Muscle of back (tissue), 3 donors: ENCODE measurements at regions not wholly inside any gene's neighbourhood (a gene's known extent, or its start where the extent isn't known, plus 50 kb on each side); places are given as distances from the start of the nearest gene placed in this dataset.

Experiments used
- DNase-seq, 3 donors: peaks; one replicate each; pipeline versions ENCODE4 v3.0.0 to v3.0.0-alpha.2; 2013

- no peak for DNase-seq
Measured at GRCh38 chr2:175465101-175465500, 283.6 kb upstream of the ATP5MC3 start.

GRCh38 chr2:175464311-175464670 lies 282.8 kb upstream of the ATP5MC3 start:
- no peak for DNase-seq

- no peak for DNase-seq
Measured at GRCh38 chr2:175463589-175464310, 282.2 kb upstream of the ATP5MC3 start.

- no peak for DNase-seq
Measured at GRCh38 chr2:175463169-175463568, 281.7 kb upstream of the ATP5MC3 start.

- DNase-seq = no peak
Measured at GRCh38 chr2:175462246-175462645, 280.7 kb upstream of the ATP5MC3 start.

GRCh38 chr2:175461839-175462238 lies 280.3 kb upstream of the ATP5MC3 start:
- no peak for DNase-seq

- no peak for DNase-seq
Measured at GRCh38 chr2:175457895-175458448, 276.5 kb upstream of the ATP5MC3 start.

GRCh38 chr2:175454953-175455389 lies 273.5 kb upstream of the ATP5MC3 start:
- DNase-seq = no peak

GRCh38 chr2:175450029-175450760 lies 268.7 kb upstream of the ATP5MC3 start:
- no peak for DNase-seq

- no peak for DNase-seq
Measured at GRCh38 chr2:175449616-175450015, 268.1 kb upstream of the ATP5MC3 start.

- no peak for DNase-seq
Measured at GRCh38 chr2:175446201-175446600, 264.7 kb upstream of the ATP5MC3 start.

GRCh38 chr2:175445281-175445680 lies 263.8 kb upstream of the ATP5MC3 start:
- DNase-seq = no peak

GRCh38 chr2:175442441-175442840 lies 260.9 kb upstream of the ATP5MC3 start:
- DNase-seq = no peak

- DNase-seq = no peak
Measured at GRCh38 chr2:175441181-175441761, 259.8 kb upstream of the ATP5MC3 start.

GRCh38 chr2:175439416-175439815 lies 257.9 kb upstream of the ATP5MC3 start:
- no peak for DNase-seq

- DNase-seq = no peak
Measured at GRCh38 chr2:175437167-175437566, 255.7 kb upstream of the ATP5MC3 start.

- DNase-seq = no peak
Measured at GRCh38 chr2:175436076-175436475, 254.6 kb upstream of the ATP5MC3 start.

GRCh38 chr2:175435012-175435411 lies 253.5 kb upstream of the ATP5MC3 start:
- no peak for DNase-seq

GRCh38 chr2:175432793-175433192 lies 251.3 kb upstream of the ATP5MC3 start:
- DNase-seq = no peak

- no peak for DNase-seq
Measured at GRCh38 chr2:175432021-175432420, 250.5 kb upstream of the ATP5MC3 start.

- DNase-seq = no peak
Measured at GRCh38 chr2:175431101-175431946, 249.8 kb upstream of the ATP5MC3 start.

GRCh38 chr2:175430236-175430635 lies 248.7 kb upstream of the ATP5MC3 start:
- no peak for DNase-seq
